EL (cell line): ENCODE measurements at regions not wholly inside any gene's neighbourhood (a gene's known extent, or its start where the extent isn't known, plus 50 kb on each side); places are given as distances from the start of the nearest gene placed in this dataset.

ENCODE experiments used
- DNase-seq: peaks from one replicate; pipeline ENCODE4 v3.0.0-alpha.2; 2016

DNA sequence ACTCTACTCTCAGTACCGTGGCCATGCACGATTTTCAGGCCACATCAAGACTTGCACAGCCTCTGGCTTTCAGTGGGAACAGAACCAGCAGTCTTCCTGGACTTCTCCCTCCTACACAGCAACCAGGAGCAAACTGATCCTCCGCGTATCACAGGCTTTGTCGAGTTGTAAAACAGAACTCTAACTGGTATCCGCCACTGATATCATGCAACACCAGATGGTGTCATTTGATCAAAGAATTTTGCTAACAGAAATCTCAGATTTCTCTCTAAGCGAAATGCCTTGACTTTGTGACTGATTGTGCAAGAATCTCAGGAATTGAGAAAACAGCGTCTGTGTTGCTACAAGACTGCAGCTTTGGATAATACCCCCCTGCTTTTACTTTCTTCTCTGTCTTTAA is 85.7 kb downstream of the COPS8 start:
- peak; percentile 92 for DNase-seq

- DNase-seq = no peak
These were observed 86.2 kb downstream of the COPS8 start for GRCh38 chr2:237171881-237172280.

GRCh38 chr2:237177052-237177451 is 91.4 kb downstream of the COPS8 start:
- DNase-seq = no peak

- DNase-seq = no peak
These were observed 92.3 kb downstream of the COPS8 start for GRCh38 chr2:237177986-237178385.

- peak; percentile 85 for DNase-seq
These were observed 92.7 kb downstream of the COPS8 start for GRCh38 chr2:237178396-237178795.

- DNase-seq = no peak
These were observed 93.5 kb downstream of the COPS8 start for GRCh38 chr2:237179161-237179560.

DNA sequence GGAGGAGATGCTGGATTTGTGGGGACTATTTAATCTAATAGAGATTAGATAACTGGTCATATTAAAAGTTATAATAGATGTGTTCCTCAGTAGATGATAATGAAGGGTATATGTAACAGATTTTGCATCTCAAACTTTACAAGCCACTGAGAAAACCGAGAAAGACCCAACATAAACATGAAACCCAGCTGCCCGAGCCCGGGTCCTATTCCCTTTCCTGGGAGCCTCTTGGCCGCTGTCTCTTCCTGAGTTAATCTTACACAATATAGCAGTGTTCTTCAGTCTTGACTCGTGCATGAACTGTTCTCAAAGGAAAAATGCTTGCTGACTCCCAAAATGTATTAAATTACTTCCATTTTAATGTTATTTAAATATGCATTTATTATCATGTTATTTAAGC is 94.5 kb downstream of the COPS8 start:
- DNase-seq = no peak

GRCh38 chr2:237180987-237181386 is 95.3 kb downstream of the COPS8 start:
- DNase-seq = peak; percentile 39

DNA sequence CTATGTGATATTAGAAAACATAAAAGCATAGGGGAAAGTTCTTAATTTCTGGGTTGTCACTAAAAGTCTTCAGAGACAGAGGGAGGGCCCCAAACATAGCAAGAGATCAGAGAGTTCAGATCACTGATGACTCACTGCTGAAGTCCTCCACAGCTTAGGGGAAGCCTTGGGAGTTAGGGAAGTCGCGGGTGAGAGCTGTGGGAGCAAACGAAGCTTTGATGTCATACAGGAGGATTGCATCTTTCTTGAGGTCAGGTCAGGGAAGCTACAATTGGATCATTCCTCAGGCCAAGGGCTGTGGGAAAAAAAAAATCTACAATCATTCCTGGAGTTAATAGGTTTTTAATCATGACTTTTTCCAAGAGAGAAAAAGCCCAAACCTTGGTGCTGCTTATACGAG is 96.2 kb downstream of the COPS8 start:
- DNase-seq = peak; percentile 96

- peak; percentile 62 for DNase-seq
These were observed 96.9 kb downstream of the COPS8 start for GRCh38 chr2:237182422-237183123.

DNA sequence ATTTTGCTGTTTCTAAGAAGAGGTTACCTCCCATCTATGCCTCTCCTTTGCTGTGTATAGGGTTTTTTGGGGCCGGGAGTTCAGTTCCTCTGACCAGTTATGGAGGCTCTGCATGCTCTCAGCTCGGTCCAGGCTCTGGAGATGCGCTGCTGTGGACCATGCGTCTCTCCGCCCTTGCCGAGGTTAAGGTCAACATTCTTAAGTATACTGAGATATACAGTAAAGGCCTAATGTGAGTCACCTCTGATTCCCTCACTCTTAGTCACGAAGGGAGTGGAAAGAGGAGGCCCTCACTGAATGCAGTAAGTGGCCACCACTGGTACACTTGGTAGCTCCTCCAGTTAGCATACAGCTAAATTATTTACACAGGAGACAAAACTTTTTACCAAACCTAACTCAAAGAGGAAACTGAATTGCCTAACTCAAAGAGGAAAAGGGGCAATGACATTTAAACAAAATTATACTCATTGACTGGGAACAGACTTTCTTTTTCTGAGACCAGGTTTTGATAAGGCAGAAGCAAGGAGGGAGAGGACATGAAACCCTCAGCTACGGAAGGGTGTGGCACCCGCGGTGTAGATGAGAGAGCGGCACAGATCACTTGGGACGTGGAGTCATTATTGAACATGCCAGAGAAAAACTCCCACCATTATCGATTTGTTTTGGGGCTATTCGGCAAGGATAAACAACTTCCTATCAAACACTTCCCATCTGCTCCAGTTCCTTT is 98.7 kb downstream of the COPS8 start:
- peak; percentile 95 for DNase-seq

GRCh38 chr2:237184919-237185552 is 99.3 kb downstream of the COPS8 start:
- DNase-seq = peak; percentile 34

GRCh38 chr2:237185553-237185925 is 99.8 kb downstream of the COPS8 start:
- DNase-seq = no peak

- no peak for DNase-seq
These were observed 104.1 kb downstream of the COPS8 start for GRCh38 chr2:237189799-237190198.

- DNase-seq = no peak
These were observed 105.5 kb downstream of the COPS8 start for GRCh38 chr2:237190966-237191713.

GRCh38 chr2:237191714-237192081 is 106.0 kb downstream of the COPS8 start:
- no peak for DNase-seq

DNA sequence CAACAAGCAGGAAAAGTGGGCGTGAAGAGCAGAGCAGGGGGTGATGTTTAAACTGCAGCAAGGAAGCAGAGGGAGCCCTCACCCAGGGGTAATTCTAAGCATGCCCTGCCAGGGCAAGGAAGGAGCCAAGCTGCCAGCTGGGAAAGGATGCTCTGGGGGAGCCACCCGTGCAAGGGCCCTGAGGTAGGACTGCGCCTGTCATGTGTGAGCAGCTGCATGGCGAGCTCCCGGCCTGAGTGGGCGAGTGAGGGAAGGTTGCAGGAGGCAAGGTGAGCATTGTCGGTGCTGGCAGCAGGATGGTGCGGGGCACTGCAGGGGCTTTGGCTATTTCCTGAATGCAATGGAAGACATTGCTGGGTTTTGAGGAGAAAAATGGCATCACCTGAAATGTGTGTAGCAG is 107.2 kb downstream of the COPS8 start:
- no peak for DNase-seq

DNA sequence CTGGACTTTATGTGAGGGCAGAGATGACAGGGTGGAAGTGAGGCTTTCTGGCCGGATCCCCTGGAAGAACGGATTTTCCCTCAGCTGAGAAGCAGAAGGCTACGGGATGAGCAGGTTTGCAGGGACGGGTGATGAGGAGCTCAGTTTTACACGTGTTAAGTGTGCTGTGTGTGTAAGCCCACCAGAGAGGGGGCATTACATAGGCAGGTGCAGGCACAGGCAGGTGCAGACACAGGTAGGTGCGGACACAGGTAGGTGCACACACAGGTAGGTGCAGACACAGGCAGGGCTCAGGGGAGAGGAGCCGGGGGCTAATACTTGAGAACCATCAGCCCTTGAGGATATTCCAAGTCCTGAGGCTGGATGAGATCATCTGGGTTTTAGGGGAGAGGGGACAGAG is 107.7 kb downstream of the COPS8 start:
- no peak for DNase-seq

DNA sequence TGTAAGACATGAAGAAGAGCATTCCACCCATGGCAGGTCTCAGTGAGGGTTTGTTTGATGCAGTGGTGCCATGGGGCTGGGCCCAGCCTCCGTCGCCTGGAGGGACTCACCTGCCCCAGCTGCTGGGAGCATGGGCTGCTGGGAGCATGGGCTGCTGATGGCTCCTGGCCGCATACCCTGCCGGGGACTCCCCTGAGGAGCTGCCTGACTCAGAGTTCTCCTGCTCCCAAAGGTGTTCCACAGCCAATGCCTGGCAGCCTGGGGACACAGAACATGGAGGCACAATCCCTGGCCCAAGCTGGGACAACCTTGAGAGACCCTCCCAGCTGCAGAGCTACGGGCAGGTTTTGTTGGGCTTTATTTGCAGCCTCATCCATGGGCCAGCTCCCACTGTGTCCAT is 108.4 kb downstream of the COPS8 start:
- DNase-seq = no peak

DNA sequence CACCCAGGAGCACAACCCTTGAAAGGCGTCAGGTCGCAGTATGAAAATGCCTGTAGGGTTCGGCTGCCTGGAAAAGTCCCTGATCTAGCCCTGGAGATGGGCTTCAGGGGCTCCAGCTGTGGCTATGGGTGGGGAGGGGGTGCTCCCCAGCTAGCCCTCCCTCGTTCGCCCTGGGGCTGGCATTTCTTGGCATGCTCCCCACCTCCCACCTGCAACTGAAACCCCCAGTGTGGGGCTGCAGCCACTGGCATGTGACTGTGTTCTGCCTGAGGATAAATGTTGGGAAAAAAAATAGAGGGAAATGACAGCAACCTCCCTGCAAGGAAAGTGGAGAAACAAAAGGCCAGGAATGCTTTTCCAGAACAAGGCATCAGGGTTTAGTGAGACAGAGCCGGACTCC is 109.2 kb downstream of the COPS8 start:
- DNase-seq = no peak

- no peak for DNase-seq
These were observed 109.9 kb downstream of the COPS8 start for GRCh38 chr2:237195396-237196120.

DNA sequence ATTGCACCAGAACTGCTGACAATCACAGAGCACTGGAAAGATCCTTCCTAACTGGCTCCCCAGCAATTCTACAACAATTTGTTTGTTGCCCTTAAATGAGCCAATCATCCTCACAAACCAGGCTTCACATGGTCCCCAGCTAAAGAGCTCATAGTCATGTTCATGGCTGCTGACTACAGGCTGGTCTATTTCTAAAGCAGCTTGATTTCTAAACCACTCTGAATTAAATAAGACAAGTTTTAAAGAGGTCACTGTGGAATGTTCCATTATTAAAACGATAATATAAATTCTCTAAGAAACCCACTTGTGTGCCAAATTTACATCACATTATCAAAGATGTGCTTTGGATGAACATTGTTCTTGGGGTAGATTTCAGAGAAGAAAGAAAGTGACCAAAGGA is 110.7 kb downstream of the COPS8 start:
- DNase-seq = no peak
